Activated CD4-positive, alpha-beta T cell treated with anti-CD3 and anti-CD28 coated beads for 4 hours (primary cell): ENCODE measurements at regions not wholly inside any gene's neighbourhood (a gene's known extent, or its start where the extent isn't known, plus 50 kb on each side); places are given as distances from the start of the nearest gene placed in this dataset.

Experiments
- DNase-seq, 2 donors: peaks; one replicate each; pipeline ENCODE4 v3.0.0-alpha.2; 2020

- DNase-seq = no peak
Measured at GRCh38 chr4:20354120-20354519, 102.4 kb downstream of the SLIT2 start.

GRCh38 chr4:20356565-20356964 lies 104.9 kb downstream of the SLIT2 start:
- DNase-seq = no peak

- DNase-seq = no peak
Measured at GRCh38 chr4:20358110-20358509, 106.4 kb downstream of the SLIT2 start.

- DNase-seq = no peak
Measured at GRCh38 chr4:20359692-20360091, 108.0 kb downstream of the SLIT2 start.

GRCh38 chr4:20362148-20362547 lies 110.4 kb downstream of the SLIT2 start:
- DNase-seq = no peak

GRCh38 chr4:20364969-20365368 lies 113.3 kb downstream of the SLIT2 start:
- no peak for DNase-seq

GRCh38 chr4:20367446-20367845 lies 115.7 kb downstream of the SLIT2 start:
- no peak for DNase-seq

GRCh38 chr4:20368926-20369325 lies 117.2 kb downstream of the SLIT2 start:
- DNase-seq = no peak

GRCh38 chr4:20370274-20370673 lies 118.6 kb downstream of the SLIT2 start:
- DNase-seq = no peak

GRCh38 chr4:20376070-20376469 lies 124.4 kb downstream of the SLIT2 start:
- no peak for DNase-seq

- DNase-seq = no peak
Measured at GRCh38 chr4:20378181-20378580, 126.5 kb downstream of the SLIT2 start.

GRCh38 chr4:20381005-20381404 lies 129.3 kb downstream of the SLIT2 start:
- no peak for DNase-seq

- no peak for DNase-seq
Measured at GRCh38 chr4:20383283-20383682, 131.6 kb downstream of the SLIT2 start.

- no peak for DNase-seq
Measured at GRCh38 chr4:20383969-20384368, 132.3 kb downstream of the SLIT2 start.

GRCh38 chr4:20384456-20384855 lies 132.8 kb downstream of the SLIT2 start:
- DNase-seq = no peak

- no peak for DNase-seq
Measured at GRCh38 chr4:20386001-20386740, 134.5 kb downstream of the SLIT2 start.

- DNase-seq = no peak
Measured at GRCh38 chr4:20386906-20387305, 135.2 kb downstream of the SLIT2 start.

- DNase-seq = no peak
Measured at GRCh38 chr4:20391198-20391597, 139.5 kb downstream of the SLIT2 start.

- no peak for DNase-seq
Measured at GRCh38 chr4:20391912-20392311, 140.2 kb downstream of the SLIT2 start.

GRCh38 chr4:20393486-20394100 lies 141.9 kb downstream of the SLIT2 start:
- DNase-seq = no peak

GRCh38 chr4:20394512-20394911 lies 142.8 kb downstream of the SLIT2 start:
- no peak for DNase-seq

- peak in 1 of 2 donors; percentile 0 for DNase-seq
Measured at GRCh38 chr4:20395160-20395773, 143.6 kb downstream of the SLIT2 start.

GRCh38 chr4:20403290-20403689 lies 151.6 kb downstream of the SLIT2 start:
- no peak for DNase-seq

- no peak for DNase-seq
Measured at GRCh38 chr4:20403846-20404245, 152.1 kb downstream of the SLIT2 start.
